C1 segment of cervical spinal cord (tissue), 14 donors: ENCODE measurements at regions not wholly inside any gene's neighbourhood (a gene's known extent, or its start where the extent isn't known, plus 50 kb on each side); places are given as distances from the start of the nearest gene placed in this dataset.
A peak's percentile ranks its signal among the peaks of the same experiment; 100 is the strongest.
"Not testable (repeated sequence)": the region's sequence is repeated elsewhere in the genome, so short reads cannot be mapped to it uniquely, and the experiment has no call there.

Experiments used
- DNase-seq, 14 donors: peaks; one replicate each; lab custom pipeline; 2025; lab: John Stamatoyannopoulos, UW

GRCh38 chr3:76181213-76181612 lies 395.9 kb upstream of the ZNF717 start:
- no peak for DNase-seq

- DNase-seq: no peak
Observed at GRCh38 chr3:76198086-76198485, 412.7 kb upstream of the ZNF717 start.

GRCh38 chr3:76199382-76199781 lies 414.0 kb upstream of the ZNF717 start:
- no peak for DNase-seq

- DNase-seq: no peak
Observed at GRCh38 chr3:76203578-76203977, 418.2 kb upstream of the ZNF717 start.

GRCh38 chr3:76206346-76206745 lies 421.0 kb upstream of the ZNF717 start:
- DNase-seq: no peak

- DNase-seq: no peak
Observed at GRCh38 chr3:76212679-76213078, 427.3 kb upstream of the ZNF717 start.

- no peak for DNase-seq
Observed at GRCh38 chr3:76222201-76222600, 436.9 kb upstream of the ZNF717 start.

- DNase-seq: no peak
Observed at GRCh38 chr3:76231258-76231657, 445.9 kb upstream of the ZNF717 start.

- no peak for DNase-seq
Observed at GRCh38 chr3:76242886-76243753, 457.8 kb upstream of the ZNF717 start.

GRCh38 chr3:76245073-76245472 lies 459.7 kb upstream of the ZNF717 start:
- DNase-seq: no peak

GRCh38 chr3:76245622-76246021 lies 460.3 kb upstream of the ZNF717 start:
- no peak for DNase-seq

GRCh38 chr3:76264496-76264895 lies 479.1 kb upstream of the ZNF717 start:
- DNase-seq: no peak

GRCh38 chr3:76264911-76265310 lies 479.6 kb upstream of the ZNF717 start:
- DNase-seq: no peak

- DNase-seq: no peak
Observed at GRCh38 chr3:76266511-76266910, 481.2 kb upstream of the ZNF717 start.

- no peak for DNase-seq
Observed at GRCh38 chr3:76267851-76268380, 482.6 kb upstream of the ZNF717 start.

- DNase-seq: no peak
Observed at GRCh38 chr3:76293856-76294255, 508.5 kb upstream of the ZNF717 start.

GRCh38 chr3:76300746-76301145 lies 515.4 kb upstream of the ZNF717 start:
- DNase-seq: no peak

- DNase-seq: no peak
Observed at GRCh38 chr3:76307556-76307955, 522.2 kb upstream of the ZNF717 start.

GRCh38 chr3:76308541-76308940 lies 523.2 kb upstream of the ZNF717 start:
- DNase-seq: no peak

GRCh38 chr3:76310089-76310488 lies 524.7 kb upstream of the ZNF717 start:
- peak in 1 of 14 donors; percentile 1 for DNase-seq

- no peak for DNase-seq
Observed at GRCh38 chr3:76310667-76311066, 525.3 kb upstream of the ZNF717 start.

- DNase-seq: no peak
Observed at GRCh38 chr3:76311941-76312340, 526.6 kb upstream of the ZNF717 start.

GRCh38 chr3:76315906-76316305 lies 530.6 kb upstream of the ZNF717 start:
- not testable (repeated sequence) for DNase-seq
